H9 (cell line): ENCODE measurements at regions not wholly inside any gene's neighbourhood (a gene's known extent, or its start where the extent isn't known, plus 50 kb on each side); places are given as distances from the start of the nearest gene placed in this dataset.

Experiments used
- DNase-seq: peaks from one replicate; pipeline ENCODE4 v3.0.0-alpha.2; 2017
- H2AFZ ChIP-seq: one replicate; pipeline ENCODE4 v1.6.1; 2013; ENCODE audit warnings: mild to moderate bottlenecking, low read length, control low read depth, moderate library complexity
- H2AK5ac ChIP-seq: 2 replicates; pipeline ENCODE4 v1.6.1; 2013; ENCODE audit warnings: low read length, control low read depth, mixed read lengths; ENCODE audit not compliant: insufficient read length
- H2BK120ac ChIP-seq: one replicate; pipeline ENCODE4 v1.6.1; 2013; ENCODE audit warnings: low read depth, mild to moderate bottlenecking, low read length, control low read depth, inconsistent platforms; ENCODE audit not compliant: poor library complexity, severe bottlenecking
- H2BK12ac ChIP-seq: 2 replicates; pipeline ENCODE4 v1.6.1; 2013; ENCODE audit warnings: low read length, control low read depth, mixed read lengths, low read depth; ENCODE audit not compliant: insufficient read length
- H2BK15ac ChIP-seq: 2 replicates; pipeline ENCODE4 v1.6.1; 2013; ENCODE audit warnings: low read depth, low read length, control low read depth
- H2BK20ac ChIP-seq: one replicate; pipeline ENCODE4 v1.6.1; 2013; ENCODE audit warnings: low read depth, mild to moderate bottlenecking, low read length, control low read depth, inconsistent platforms; ENCODE audit not compliant: poor library complexity, severe bottlenecking
- H2BK5ac ChIP-seq: 2 replicates; pipeline ENCODE4 v1.6.1; 2013; ENCODE audit warnings: low read length, control low read depth, mixed read lengths; ENCODE audit not compliant: insufficient read length
- H3K14ac ChIP-seq: 2 replicates; pipeline ENCODE4 v1.6.1; 2013; ENCODE audit warnings: low read length, control low read depth; ENCODE audit not compliant: insufficient read depth
- H3K18ac ChIP-seq: 2 replicates; pipeline ENCODE4 v1.6.1; 2013; ENCODE audit warnings: low read depth, mild to moderate bottlenecking, mixed read lengths, low read length, control low read depth; ENCODE audit not compliant: insufficient read length
- H3K23ac ChIP-seq: 2 replicates; pipeline ENCODE4 v1.6.1; 2013; ENCODE audit warnings: low read length, control low read depth, mixed read lengths, low read depth; ENCODE audit not compliant: insufficient read length
- H3K23me2 ChIP-seq: 2 replicates; pipeline ENCODE4 v1.6.1; 2013; ENCODE audit warnings: low read depth, mild to moderate bottlenecking, mixed read lengths, low read length, control low read depth; ENCODE audit not compliant: insufficient read length, poor library complexity, severe bottlenecking
- H3K27ac ChIP-seq: 2 replicates; pipeline ENCODE4 v1.5.1; 2013; ENCODE audit warnings: low read length, control low read depth, mixed read lengths, low read depth; ENCODE audit not compliant: insufficient read length
- H3K27me3 ChIP-seq: 2 replicates; pipeline ENCODE4 v1.6.1; 2013; ENCODE audit warnings: low read length, control low read depth, inconsistent platforms; ENCODE audit not compliant: insufficient read depth
- H3K4ac ChIP-seq: 2 replicates; pipeline ENCODE4 v1.6.1; 2013; ENCODE audit warnings: low read depth, mild to moderate bottlenecking, control low read depth, inconsistent platforms, low read length, moderate library complexity
- H3K4me1 ChIP-seq: 2 replicates; pipeline ENCODE4 v1.6.1; 2013; ENCODE audit warnings: low read length, control low read depth, inconsistent platforms; ENCODE audit not compliant: insufficient read depth
- H3K4me2 ChIP-seq: 2 replicates; pipeline ENCODE4 v1.6.1; 2013; ENCODE audit warnings: low read length, control low read depth, mixed read lengths; ENCODE audit not compliant: insufficient read length, insufficient read depth
- H3K56ac ChIP-seq: 2 replicates; pipeline ENCODE4 v1.6.1; 2013; ENCODE audit warnings: low read depth, mild to moderate bottlenecking, mixed read lengths, low read length, control low read depth; ENCODE audit not compliant: insufficient read length
- H3K79me1 ChIP-seq: 2 replicates; pipeline ENCODE4 v1.6.1; 2013; ENCODE audit warnings: low read depth, mild to moderate bottlenecking, moderate library complexity, low read length, control low read depth, inconsistent platforms; ENCODE audit not compliant: insufficient read depth, poor library complexity, severe bottlenecking
- H3K79me2 ChIP-seq: 2 replicates; pipeline ENCODE4 v1.6.1; 2013; ENCODE audit warnings: low read length, control low read depth, inconsistent platforms; ENCODE audit not compliant: insufficient read depth
- H3K9ac ChIP-seq: 2 replicates; pipeline ENCODE4 v1.6.1; 2013; ENCODE audit warnings: low read length, control low read depth, mixed read lengths; ENCODE audit not compliant: insufficient read length; ENCODE audit errors: extremely low read depth
- H3K9me3 ChIP-seq: one replicate; pipeline ENCODE4 v1.6.1; 2013; ENCODE audit warnings: low read depth, low read length, inconsistent platforms; ENCODE audit not compliant: control insufficient read depth
- H3T11ph ChIP-seq: one replicate; pipeline ENCODE4 v1.6.1; 2013; ENCODE audit warnings: mild to moderate bottlenecking, low read length, control low read depth, inconsistent platforms
- H4K20me1 ChIP-seq: one replicate; pipeline ENCODE4 v1.6.1; 2013; ENCODE audit not compliant: control insufficient read depth, insufficient read length, insufficient read depth
- H4K5ac ChIP-seq: 2 replicates; pipeline ENCODE4 v1.6.1; 2013; ENCODE audit warnings: low read depth, mild to moderate bottlenecking, mixed read lengths, low read length, control low read depth; ENCODE audit not compliant: insufficient read length
- H4K8ac ChIP-seq: replicated peaks from 2 replicates; pipeline ENCODE4 v1.6.1; 2013; ENCODE audit warnings: low read length, control low read depth, mixed read lengths, low read depth; ENCODE audit not compliant: insufficient read length
- H4K91ac ChIP-seq: 2 replicates; pipeline ENCODE4 v1.6.1; 2013; ENCODE audit warnings: low read depth, mild to moderate bottlenecking, moderate library complexity, mixed read lengths, low read length, control low read depth; ENCODE audit not compliant: insufficient read length
- H3K27ac Mint-ChIP-seq, 3 experiments: 2 replicates in 2 of 3; 3 replicates in 1 of 3; pipeline ENCODE4 v1.8.0; 2020 to 2021; ENCODE audit warnings: mixed read lengths in 3 of 3, mild to moderate bottlenecking in 1 of 3, moderate library complexity in 1 of 3
- H3K27me3 Mint-ChIP-seq: 2 replicates; pipeline ENCODE4 v1.8.0; 2021; ENCODE audit warnings: low read depth, mild to moderate bottlenecking, moderate library complexity, mixed read lengths
- H3K36me3 Mint-ChIP-seq, 3 experiments: 2 replicates in 2 of 3; 3 replicates in 1 of 3; pipeline ENCODE4 v1.8.0; 2020 to 2021; ENCODE audit warnings: low read depth in 3 of 3, mixed read lengths in 3 of 3; ENCODE audit not compliant: insufficient read depth in 1 of 3
- H3K4me1 Mint-ChIP-seq, 2 experiments: 2 replicates each; pipeline ENCODE4 v1.8.0; 2020; ENCODE audit warnings: mixed read lengths in 2 of 2
- H3K4me3 Mint-ChIP-seq, 2 experiments: 2 replicates in 1 of 2; 3 replicates in 1 of 2; pipeline ENCODE4 v1.8.0; 2020 to 2021; ENCODE audit warnings: mild to moderate bottlenecking in 2 of 2, mixed read lengths in 2 of 2, moderate library complexity in 1 of 2
- H3K9me3 Mint-ChIP-seq, 2 experiments: 2 replicates in 1 of 2; 3 replicates in 1 of 2; pipeline ENCODE4 v1.8.0; 2020; ENCODE audit warnings: mild to moderate bottlenecking in 2 of 2, mixed read lengths in 2 of 2, moderate library complexity in 1 of 2
- CTCF ChIP-seq: fragments of 200-600 bp; sonication (generic); conservative IDR thresholded peaks from 3 replicates; pipeline ENCODE4 v1.8.0; 2021; ENCODE audit warnings: antibody characterized with exemption, mild to moderate bottlenecking
- WGBS: extraction: QIAGEN DNeasy Blood & Tissue Kit; methylation state at CpG from one replicate; pipeline ENCODE4 v1.1.7; 2013; ENCODE audit warnings: missing lambda C conversion rate, low lambda C conversion rate, mixed read lengths; ENCODE audit not compliant: insufficient read length; ENCODE audit errors: extremely low coverage; 5-methylcytosine and 5-hydroxymethylcytosine counted together

DNA sequence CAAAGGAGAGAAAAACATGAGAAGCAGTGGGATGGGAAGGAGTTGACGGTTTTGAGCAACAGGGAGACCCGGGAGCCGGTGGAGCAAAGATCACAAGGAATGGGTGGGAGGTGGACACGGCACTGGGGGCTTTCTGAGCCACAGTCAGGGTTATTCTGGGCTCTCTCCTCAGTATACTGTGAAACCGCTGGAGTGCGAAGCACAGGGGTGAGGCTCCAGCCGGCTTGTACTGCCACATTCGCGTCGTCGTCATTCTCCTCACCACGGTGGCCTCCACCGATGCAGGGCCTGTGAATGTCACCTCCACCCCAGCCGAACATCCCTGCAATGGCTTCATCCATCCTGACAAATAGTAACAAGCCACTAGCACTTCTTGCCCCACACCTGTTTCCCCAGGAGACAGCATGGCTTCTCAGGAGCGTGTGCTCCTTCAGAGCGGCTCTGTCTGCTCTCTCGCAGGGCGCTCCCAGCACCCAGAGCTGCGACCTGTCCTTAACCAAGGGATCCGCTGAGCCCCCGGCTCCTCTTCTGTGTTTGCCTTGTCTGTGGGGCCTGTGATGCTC is 1165.3 kb downstream of the TBC1D22A start:
- Histone ChIP-seq H3K9me3 (peaks cover 18% of the 10 kb centered on the region), H3T11ph (no peak overlapping the region), H3K4me1 (no peaks in the 10 kb centered on the region), H2BK20ac (no peak overlapping the region), H4K8ac (no peak overlapping the region), H3K23ac (no peak overlapping the region), H4K91ac (no peak overlapping the region), H3K4me2 (no peak overlapping the region), H2AK5ac (no peak overlapping the region), H3K27me3 (no peaks in the 10 kb centered on the region), H3K27ac (no peak overlapping the region), H3K79me1 (no peaks in the 10 kb centered on the region), H4K20me1 (no peaks in the 10 kb centered on the region), H2BK12ac (no peak overlapping the region), H2AFZ (no peak overlapping the region), H3K23me2 (no peaks in the 10 kb centered on the region), H2BK120ac (no peak overlapping the region), H3K18ac (no peak overlapping the region), H3K9ac (no peak overlapping the region), H2BK15ac (no peak overlapping the region), H3K56ac (no peak overlapping the region), H3K14ac (no peak overlapping the region), H3K4ac (no peak overlapping the region), H2BK5ac (no peak overlapping the region), H3K79me2 (no peaks in the 10 kb centered on the region), H4K5ac (no peak overlapping the region)
- WGBS = no CpG with 5 or more reads among the region's 21 CpGs
- Mint-ChIP-seq H3K27me3 (peaks cover 5% of the 10 kb centered on the region), H3K36me3 (peaks cover 1 to 18% (median 2%) of the 10 kb centered on the region in 3 experiments; a peak in 4 of 7 replicates), H3K27ac (no peak overlapping the region), H3K9me3 (peaks cover 23 to 89% of the 10 kb centered on the region in 2 experiments), H3K4me3 (no peak overlapping the region), H3K4me1 (no peaks in the 10 kb centered on the region)
- DNase-seq = no peak
- no peak for TF ChIP-seq CTCF
